ENCODE measurements at regions not wholly inside any gene's neighbourhood (a gene's known extent, or its start where the extent isn't known, plus 50 kb on each side); places are given as distances from the start of the nearest gene placed in this dataset.

DNA sequence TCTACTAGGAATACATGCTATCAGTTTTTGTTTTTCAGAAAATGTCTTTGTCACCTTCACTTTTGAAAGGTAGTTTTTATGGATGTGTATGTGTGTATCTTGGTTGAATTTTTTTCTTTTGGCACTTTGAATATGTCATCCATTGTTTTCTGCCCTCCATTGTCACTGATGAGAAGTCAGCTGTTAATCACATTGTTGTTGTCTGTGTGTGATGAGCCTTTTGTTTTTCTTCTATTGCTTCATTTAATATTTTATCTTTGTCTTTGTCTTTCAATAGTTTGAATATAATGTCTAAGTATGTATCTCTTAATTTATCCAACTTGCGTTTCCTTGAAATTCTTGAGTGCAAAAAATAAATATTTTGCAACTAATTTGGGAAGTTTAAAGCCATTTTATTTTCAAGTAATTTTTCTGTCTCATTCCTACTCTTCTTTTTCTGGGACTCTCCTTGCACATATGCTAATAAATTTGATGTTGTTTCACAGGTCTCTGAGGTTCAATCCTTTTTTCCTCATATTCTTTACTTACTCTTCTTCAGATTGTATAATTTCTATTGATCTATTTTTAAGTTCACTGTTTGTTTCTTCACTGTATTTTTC lies 546.9 kb upstream of the GHITM start:
- DNase-seq: no peak

DNA sequence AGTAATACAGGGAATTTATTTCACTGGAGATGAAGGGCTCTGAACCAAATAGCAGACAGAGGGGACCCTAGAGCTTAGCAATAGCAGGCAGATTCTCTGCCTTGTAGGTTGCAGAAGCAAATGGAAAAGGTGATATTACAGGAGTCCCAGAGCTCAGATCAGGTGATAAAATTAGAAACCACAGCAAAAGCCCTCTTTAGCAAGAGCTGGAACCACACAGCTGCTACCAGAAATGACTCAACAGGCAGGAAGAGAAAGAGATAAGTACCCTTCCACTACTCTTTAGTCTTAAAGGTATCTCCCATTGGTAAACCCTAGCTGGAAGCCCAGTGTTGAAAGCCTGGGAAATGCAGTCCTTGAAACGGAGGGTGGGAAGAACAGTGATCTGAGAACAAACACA lies 535.6 kb upstream of the GHITM start:
- no peak for DNase-seq

DNA sequence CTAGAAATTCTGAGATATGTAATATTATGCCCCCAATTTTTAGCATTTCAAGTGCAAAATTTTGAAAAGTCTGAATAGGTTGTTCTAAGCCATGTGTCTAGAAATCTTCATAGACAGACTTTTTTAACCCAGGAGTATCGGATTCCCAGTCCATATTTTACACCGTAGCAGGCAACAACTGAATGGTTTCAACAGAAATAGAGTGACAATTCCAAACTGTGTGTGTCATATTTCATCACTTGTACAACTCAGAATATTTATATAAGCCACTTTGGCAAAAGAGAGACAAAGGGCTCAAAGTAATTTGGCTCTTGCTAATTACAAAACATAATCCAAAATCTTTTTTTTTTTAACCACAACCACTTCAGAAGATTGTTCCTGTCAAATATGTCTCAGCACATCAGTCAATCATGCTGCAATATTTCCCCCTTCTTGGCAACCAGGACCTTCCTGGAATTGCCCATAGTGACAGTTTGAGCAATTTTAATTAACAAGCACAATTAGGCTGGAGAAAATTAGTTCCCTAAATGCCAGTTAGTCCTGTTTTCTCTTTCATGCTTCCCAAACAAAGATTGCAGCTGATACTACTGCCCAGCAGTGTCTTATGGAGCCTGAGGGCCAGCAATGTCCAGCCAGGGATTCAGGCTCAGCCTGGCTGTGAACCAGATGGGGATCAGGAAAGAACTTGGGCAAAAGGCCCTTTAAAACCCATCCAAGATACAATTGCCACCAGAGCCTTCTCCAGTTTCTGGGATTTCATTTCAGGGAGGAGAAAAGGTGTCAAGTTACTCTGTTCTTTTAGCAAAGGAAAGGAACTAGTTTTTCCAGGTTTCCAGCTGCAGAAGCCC lies 533.3 kb upstream of the GHITM start:
- no peak for DNase-seq

DNA sequence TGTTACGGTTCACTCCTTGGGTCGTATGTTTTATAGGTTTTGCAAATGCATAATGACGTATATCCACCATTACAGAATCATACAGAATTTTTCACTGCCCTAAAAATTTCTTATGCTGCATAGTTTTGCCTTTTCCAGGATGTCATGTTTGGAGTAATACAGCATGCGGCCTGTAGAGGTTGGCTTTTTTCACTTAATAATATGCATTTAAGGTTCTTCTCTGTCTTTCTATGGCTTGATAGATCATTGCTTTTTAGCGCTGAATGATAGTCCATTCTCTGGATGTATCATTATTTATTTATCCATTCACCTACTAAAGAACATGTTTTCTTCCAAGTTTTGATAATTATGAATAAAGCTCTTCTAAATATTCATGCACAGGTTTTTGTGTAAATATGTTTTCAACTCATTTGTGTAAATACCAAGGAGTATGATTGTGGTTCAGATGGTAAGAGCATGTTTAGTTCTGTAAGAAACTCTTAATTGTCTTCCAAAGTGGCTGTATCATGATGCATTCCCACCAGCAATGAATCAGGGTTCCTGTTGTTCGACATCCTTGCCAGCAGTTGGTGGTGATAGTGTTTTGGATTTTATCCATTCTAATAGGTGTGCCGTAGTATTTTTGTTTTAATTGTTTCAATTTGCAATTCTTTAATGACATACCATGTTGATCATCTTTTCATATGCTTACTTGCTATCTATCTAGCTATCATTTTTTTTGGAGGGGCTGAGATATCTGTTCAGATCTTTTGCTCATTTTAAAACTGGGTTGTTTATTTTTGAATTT lies 531.2 kb upstream of the GHITM start:
- no peak for DNase-seq

DNA sequence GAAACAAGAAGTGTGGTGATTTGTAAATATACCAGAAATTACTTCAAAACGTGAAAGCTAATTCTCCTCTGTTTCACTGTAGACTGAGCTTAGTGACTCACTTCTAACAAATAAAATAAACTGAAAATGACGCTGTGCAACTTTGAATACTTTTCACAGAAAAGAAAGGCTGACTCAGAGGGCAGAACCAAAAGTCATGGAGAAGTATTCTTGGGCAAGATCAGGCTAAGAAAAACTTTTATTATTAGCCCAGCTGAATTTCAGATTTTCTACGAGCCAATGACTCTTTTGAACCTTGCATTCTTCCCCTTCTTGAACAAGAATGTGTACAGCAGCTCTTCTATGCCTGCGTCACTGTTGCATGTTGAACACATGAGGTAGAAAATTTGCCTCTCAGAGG lies 527.3 kb upstream of the GHITM start:
- DNase-seq: peak; percentile 38

DNA sequence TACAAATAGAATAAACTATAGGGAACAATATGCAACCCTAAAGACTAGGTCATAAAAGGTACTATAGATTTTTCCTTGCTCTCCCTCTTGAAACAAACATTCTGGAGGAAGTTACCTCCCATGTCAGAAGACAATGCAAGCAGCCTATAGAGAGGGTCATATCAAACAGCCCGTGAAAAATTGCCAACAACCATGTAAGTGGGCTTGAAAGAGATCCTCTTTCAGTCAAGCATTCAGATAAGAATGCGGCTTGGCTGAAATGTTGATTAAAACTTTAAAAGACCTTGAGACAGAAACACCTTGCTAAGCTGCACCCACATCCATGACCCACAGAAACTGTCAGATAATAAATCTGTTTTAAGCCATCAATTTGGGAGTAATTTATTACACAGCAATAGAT lies 526.6 kb upstream of the GHITM start:
- DNase-seq: no peak

DNA sequence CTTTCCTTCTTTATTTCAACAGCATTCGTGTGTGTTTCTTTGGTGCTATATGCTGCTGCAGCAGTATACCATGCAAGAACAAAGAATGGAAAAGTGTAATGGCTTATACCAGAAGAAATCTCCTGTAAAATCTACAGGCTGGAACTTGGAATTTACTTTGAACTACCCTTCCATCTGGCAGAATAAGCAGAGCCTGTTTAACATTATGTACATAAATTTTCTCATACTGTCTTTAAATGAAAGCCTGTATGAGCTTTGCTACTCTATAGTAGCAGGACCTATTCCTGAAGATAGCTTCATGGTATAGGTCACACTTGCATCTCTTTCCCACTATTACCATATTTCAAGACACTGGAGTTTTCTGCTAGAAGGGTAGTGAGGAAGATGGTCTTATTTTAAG lies 522.1 kb upstream of the GHITM start:
- DNase-seq: no peak

DNA sequence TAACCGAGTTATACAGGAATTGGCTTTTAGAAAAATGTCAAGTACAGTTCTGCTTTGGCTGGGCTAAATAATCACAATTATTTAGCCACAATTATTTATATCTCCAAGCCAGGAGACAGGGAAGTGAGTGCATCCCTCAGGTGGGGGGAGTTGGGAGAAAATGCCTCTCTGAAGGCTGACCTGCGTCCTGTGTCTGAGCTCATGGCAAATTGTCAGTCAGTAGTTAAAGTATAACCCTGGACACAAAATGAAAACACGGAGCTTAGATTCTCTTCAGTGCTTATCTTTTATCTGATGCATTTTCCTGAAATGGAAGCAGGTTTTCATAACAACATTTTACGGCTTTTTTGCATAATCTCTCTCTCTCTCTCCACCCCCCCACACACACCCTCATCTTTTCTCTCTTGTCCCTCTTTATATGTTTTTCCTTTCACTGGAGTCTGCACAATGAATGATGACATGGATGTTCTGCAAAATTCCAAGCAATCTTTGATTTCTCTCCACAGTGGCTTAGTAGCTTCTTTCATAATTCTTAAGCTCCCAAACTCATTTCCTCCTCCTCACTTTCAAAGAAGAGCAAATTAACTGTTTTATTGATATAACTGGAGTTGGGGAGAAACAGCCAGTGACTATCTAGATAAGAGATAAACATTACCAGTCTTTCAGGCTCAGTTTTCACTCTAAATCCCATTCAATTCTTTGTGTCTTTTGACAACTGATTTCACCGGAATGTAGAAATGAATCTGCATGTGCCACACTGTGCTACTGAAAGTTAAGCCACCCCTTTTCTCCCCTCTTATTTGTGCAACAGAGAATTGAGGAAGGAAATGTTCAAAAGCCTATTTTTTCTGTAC lies 521.4 kb upstream of the GHITM start:
- no peak for DNase-seq

DNA sequence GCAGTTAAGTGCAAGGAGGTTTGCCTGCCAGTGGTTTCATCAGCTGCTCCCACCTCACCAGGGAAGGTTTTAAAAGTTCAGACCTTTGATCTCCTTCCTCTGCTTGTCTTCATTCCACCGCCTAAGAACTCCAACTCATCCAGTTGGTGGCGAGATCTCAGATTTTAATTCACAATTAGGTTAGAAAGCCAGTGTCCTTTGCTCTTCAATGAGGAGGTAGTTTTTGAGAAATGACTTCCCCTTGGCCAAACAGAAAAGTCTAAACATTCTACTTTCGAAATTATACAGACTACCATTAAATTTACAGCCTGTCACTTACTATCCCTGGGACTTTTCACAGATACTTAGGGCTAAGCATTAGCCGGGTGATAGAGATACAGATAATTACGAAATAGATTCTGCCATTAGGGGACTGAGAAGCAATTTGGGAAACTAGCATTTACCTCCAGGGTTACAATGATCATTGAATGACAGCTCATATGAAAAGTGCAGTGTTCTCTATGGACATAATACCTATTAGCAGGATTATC lies 513.4 kb upstream of the GHITM start:
- no peak for DNase-seq

DNA sequence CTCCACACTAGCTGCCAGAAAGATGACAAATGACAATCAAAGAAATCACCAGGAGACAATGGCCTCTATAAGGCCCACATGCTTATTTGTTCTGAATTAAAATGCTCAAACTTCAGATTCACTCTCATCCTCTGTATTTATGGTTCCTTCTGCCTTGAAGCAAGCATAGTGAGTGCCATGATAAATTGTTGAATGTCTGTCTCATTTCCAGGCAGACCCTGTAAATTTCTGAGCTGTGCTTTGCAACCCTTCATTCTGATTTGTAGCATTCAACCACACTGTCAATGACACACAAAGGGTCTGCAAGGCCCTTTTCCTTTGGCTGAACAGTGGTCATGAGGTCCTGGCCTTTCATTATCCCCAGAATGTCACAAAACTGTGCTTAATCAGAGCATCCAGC lies 506.6 kb upstream of the GHITM start:
- no peak for DNase-seq

DNA sequence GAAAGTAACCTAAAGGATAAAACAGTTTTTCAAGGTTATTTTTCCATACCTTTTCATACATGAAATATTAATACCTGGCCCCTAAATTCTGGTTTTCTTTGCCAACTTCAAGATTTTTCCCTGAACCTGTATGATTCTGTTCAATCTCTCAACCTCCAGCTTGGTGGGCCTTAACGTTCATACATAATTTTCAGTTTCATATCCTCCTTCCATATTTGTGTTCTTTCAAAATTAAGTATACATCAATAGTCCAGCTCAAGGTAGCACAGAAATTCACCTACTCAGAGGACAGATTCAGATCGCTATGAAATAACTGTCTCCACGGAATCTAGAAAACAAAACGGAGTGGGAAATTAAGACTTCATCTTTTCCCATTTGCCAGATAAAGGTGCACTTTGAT lies 505.8 kb upstream of the GHITM start:
- DNase-seq: no peak

DNA sequence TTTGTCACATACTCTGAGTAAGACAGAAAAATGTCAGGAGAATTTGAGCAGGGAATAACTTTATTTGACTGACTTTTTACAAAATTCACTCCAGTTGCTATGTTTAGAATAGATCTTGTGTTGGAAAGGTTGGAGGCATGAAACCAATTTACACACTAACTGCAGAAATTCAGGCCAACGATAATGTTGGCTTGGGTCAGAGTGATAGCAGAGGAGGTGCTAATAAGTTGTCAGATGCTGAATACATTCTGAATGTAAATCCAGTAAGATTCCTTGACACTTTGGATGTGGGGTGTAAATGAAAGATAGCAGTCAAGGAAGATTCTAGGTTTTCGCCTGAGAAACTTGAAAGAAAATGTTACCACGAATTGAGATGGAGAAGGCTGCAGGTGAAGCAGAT lies 502.5 kb upstream of the GHITM start:
- no peak for DNase-seq

DNA sequence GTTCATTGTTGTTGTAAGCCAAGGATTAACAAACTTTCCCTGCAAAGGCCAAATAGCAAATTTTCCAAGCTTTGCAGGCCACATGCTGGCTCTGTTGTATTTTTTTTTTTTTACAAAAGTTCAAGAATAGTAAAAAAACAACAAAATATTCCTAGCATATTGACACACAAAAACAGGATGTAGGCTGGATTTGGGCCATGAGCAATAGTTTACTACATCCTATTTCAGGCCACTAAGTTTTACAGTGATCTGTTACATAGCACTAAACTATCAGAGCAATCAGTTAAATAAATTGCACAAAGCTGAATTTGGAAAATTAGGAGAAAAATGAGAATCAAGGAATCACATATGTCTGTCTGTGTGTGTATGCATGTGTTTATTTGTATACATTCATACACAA lies 491.8 kb upstream of the GHITM start:
- no peak for DNase-seq

DNA sequence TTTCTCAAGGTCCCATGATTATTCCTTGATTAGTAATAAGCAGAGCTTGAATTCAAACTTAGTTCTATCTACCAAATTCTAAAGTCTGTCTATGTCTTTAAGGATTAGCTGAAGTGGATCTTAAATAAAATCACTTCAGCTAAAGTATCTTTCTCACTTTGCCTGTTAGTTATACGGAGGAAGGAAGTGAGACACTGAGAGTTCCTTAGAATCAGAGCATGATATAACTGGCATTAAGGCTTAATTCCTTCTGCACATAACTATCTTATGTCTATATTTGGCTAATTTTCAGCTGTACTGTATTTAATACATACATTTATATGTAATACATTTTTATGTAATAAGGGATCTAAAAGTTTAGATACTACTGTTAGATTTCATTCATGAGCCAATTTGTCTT lies 491.1 kb upstream of the GHITM start:
- DNase-seq: no peak

DNA sequence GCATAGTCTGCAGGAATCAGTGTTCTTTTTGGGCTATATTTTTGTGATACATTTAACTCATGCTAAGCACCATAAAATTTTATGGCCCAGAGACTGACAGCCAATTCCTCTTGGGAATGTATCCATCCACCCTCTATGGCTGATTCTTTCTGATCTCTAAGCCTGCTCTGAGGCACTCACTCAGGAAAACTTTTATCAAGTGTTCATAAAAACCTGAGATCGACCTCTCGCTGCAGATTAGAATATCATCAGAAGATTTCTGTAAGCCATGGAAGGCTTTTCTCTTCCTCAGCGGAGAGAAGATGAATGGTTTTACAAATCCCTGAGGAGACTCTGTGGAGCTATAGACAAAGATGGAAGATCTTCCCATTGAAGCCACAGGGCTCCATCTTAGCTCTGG lies 489.8 kb upstream of the GHITM start:
- DNase-seq: no peak

DNA sequence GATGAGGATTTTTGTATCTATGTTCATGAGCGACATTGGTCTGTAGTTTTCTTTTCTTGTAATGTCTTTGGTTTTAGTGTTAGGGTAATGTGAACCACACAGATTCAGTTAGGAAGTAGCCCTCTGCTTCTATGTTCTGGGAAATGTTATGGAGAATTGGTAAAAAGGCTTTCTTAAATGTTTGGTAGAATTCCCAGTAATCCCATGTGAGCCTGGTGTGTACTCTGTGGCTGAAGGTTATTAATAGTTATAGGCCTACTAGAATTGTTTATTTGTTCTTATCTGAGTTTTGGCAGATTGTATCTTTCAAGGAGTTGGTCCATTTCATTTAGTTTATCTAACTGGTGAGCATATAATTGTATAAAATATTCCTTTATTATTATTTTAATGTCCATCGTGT lies 484.6 kb upstream of the GHITM start:
- DNase-seq: no peak

DNA sequence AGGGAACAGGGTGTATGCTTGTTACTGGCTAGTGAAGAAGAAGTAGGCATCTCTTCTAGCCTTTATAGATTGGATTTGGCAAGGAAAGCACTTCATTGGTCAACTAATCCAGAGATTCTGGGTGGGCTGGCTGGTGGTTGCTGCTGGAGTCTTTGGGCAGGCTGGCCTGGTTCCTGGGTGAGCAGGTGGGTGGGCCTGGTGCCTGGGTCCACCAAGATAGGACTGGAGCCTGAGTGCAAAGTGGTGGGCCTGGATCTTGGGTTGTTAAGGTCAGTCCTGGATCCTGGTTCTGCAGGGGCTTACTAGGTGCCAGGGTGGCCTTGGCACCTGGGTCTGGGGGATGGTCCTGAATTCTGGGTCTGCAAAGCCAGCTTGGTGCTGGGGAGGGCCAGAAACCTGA lies 482.4 kb upstream of the GHITM start:
- DNase-seq: no peak

DNA sequence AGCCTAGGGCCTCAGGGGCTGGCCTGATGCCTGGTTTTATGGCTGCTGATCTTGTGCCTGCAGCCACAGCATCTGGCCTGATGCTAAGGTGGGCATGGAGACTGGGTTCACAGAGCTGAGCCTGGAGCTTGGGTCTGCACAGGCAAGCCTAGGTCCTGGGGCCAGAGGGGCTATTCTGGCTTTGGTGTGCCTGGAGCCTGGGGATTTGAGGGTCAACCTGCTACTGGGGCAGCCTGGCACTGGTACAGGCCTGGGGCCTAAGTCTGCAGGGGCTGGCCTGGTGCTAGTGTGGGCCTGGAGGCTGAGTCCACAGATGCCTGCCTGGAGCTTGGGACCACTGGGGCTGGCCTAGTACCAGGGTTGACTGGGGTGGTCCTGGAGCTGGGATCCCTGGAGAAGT lies 481.8 kb upstream of the GHITM start:
- DNase-seq: no peak

DNA sequence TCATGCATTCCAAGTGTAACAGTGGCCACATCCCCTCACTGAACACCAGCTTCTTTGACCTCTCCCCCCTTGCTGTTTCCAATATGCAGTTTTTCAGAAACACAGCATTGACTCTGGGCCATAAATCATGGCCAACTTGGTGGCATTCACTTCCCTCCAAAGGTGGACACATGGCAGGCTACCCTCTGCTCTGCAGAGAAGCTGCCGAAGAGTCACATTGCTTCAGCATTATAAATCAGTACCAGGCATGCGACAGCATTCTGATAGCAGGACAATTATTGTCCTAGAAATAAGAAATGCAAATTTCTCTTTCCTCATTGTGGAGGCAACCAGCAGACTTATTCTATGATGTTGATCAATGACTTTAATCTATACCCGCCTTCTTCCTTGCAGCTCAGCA lies 475.4 kb upstream of the GHITM start:
- no peak for DNase-seq

DNA sequence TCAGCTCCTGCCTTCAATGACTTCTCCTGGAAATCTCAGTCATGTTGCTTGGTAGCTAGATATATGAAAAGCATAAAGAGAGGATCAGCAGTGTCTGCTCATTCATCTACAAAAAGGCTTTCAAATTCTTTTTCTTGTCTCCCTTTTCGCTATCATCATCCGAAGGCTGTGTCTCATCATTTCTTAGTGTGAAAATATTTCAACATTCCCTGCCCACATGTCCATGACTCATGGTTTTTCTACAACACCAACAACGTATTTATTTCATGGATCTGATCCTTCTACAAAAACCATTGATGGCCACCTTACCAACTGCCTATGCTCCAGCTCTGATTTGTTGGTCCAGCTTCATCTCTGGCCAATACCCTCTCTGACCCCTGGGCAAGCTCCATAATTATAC lies 472.5 kb upstream of the GHITM start:
- DNase-seq: no peak

DNA sequence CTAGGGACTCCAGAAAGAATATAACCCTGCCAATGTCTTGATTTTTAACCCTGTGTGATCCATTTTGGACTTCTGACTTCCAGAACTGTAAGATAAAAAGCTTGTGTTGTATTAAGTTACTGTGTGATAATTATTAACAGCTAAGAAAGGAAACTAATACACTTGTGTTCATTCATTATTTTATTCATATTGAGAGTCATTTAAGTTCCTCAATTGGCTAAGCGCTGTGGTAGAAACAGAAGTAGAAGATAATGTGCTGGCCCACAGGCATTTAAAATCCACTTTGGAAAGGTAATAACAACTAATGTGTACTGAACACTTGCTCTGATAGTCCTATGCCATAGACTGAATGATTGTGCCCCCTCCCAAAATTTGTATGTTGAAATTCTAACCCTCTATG lies 471.7 kb upstream of the GHITM start:
- DNase-seq: no peak

DNA sequence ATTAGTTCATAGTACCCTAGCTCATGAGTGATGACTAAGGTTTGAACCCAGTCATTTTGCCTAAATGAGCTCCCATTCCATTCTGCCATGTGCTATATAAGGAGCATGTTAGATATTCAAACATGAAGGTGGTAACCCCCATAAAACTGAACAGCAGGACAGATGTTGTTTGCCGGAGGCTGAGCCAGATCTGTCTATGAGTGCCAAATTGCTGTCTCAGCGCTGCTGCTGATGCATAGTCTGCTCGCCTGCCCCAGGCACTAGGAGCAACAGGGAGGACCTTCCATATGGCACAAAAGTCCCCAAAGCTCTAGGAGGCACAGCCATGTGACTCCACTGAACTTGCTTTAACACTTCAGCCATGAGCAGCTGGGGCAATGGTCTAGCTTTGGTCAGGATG lies 466.0 kb upstream of the GHITM start:
- no peak for DNase-seq

DNA sequence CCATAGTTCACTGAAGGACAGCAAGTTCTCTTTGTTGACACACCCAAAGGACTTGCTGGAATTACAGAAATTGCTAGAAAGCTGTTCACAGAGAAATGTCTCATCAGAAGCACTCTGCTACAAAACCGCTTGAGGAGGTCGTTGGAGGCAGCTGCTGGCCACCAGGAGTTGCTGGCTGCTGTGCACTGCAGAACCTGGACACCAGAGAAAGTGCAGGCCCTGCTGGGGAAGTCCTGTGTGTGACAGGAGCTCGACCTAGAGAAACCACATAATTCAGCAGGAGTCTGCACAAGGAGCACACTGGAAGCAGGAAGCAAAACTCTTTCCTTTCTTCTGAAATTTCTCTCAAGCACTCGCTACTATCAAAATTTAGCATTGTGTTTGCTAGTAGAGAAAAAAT lies 461.5 kb upstream of the GHITM start:
- DNase-seq: no peak

All from fibroblast of skin of right biceps (primary cell).